ENCODE measurements at regions not wholly inside any gene's neighbourhood (a gene's known extent, or its start where the extent isn't known, plus 50 kb on each side); places are given as distances from the start of the nearest gene placed in this dataset.

DNA sequence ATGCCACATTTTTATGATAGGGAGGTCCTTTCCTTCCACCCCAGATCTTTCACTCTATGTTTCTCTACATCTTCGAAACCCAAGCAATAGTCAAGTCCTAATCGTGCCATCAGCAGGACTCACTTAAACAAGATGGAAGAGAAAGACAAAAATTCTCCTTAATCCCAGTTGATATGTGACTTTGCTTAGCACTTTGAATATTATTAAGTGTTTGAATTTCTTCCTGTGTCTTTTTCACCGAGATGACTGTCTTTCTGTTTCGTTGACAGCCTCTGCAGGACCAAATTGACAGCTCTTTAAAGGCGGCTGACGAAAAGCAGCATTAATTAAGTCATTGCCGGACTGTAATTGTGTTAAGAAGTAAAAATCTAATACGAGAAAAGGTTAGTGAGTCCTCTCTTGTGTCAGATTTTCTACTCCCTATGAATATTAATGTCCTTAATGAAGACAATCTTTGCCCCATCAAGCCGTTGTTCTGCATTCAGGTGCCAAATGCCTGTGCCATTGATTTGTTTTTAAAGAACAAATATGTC lies 208.8 kb upstream of the TSHZ2 start:
- H3K4me3 ChIP-seq (ENCODE audit: low read length, poor library complexity, severe bottlenecking): no peak overlapping the region
- H3K4me1 ChIP-seq (ENCODE audit: insufficient read depth, low read length, poor library complexity, severe bottlenecking): no peaks in the 10 kb centered on the region
- H3K4me2 ChIP-seq (ENCODE audit: low read depth, low read length, poor library complexity, severe bottlenecking): no peak overlapping the region
- no peak for TF ChIP-seq CTCF (conservative IDR thresholded peaks at IDR 0.05; ENCODE audit: low read length)
- no peak for TF ChIP-seq EZH2phosphoT487 (IDR thresholded peaks at IDR 0.05; ENCODE audit: borderline replicate concordance)
- H2AFZ ChIP-seq (ENCODE audit: low read length): no peak overlapping the region
- H3F3A ChIP-seq (ENCODE audit: low read depth): no peaks in the 10 kb centered on the region
- no peaks in the 10 kb centered on the region for H4K20me1 ChIP-seq (ENCODE audit: insufficient read depth, low read length, poor library complexity, severe bottlenecking)
- H3K36me3 ChIP-seq (ENCODE audit: insufficient read depth, low read length): no peaks in the 10 kb centered on the region
- H3K9ac ChIP-seq (ENCODE audit: low read depth, low read length, poor library complexity, severe bottlenecking): no peak overlapping the region
- no peaks in the 10 kb centered on the region for H3K27me3 ChIP-seq (ENCODE audit: insufficient read depth, low read length, poor library complexity, severe bottlenecking)
- no peaks in the 10 kb centered on the region for H3K79me2 ChIP-seq (ENCODE audit: insufficient read depth, low read length)
- H3K9me3 ChIP-seq (ENCODE audit: insufficient read depth, low read depth, low read length): no peaks in the 10 kb centered on the region
- H3K9me2 ChIP-seq (replicated peaks; ENCODE audit: low read depth, low read length): no peaks in the 10 kb centered on the region

DNA sequence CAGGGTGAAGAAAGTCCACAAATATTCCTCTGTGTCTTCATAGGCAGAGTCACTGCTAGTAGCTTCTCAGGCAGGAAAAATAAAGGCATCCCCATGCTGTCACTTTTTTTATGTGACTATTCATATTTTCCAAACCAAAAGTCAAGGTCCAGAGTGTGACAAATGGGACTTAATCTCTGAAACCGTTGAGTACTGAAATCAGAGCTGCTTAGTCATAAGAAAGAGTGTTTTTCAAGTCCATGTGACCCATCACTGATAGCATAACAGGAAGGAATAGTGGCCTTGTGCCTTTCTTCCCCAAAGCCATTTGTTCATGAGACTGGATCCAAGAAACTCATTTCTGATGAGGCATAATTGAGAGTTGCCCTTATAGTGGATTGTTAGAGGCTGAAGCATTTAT lies 210.3 kb upstream of the TSHZ2 start:
- Histone ChIP-seq H3F3A (ENCODE audit: low read depth) (no peaks in the 10 kb centered on the region), H3K36me3 (ENCODE audit: insufficient read depth, low read length) (no peaks in the 10 kb centered on the region), H3K9me2 (replicated peaks; ENCODE audit: low read depth, low read length) (no peaks in the 10 kb centered on the region), H3K9me3 (ENCODE audit: insufficient read depth, low read depth, low read length) (no peaks in the 10 kb centered on the region), H3K9ac (ENCODE audit: low read depth, low read length, poor library complexity, severe bottlenecking) (no peak overlapping the region), H3K79me2 (ENCODE audit: insufficient read depth, low read length) (no peaks in the 10 kb centered on the region), H3K27me3 (ENCODE audit: insufficient read depth, low read length, poor library complexity, severe bottlenecking) (no peaks in the 10 kb centered on the region), H3K4me2 (ENCODE audit: low read depth, low read length, poor library complexity, severe bottlenecking) (no peak overlapping the region), H3K4me1 (ENCODE audit: insufficient read depth, low read length, poor library complexity, severe bottlenecking) (no peaks in the 10 kb centered on the region), H2AFZ (ENCODE audit: low read length) (no peak overlapping the region), H4K20me1 (ENCODE audit: insufficient read depth, low read length, poor library complexity, severe bottlenecking) (no peaks in the 10 kb centered on the region), H3K4me3 (ENCODE audit: low read length, poor library complexity, severe bottlenecking) (no peak overlapping the region)
- TF ChIP-seq CTCF (conservative IDR thresholded peaks at IDR 0.05; ENCODE audit: low read length): no peak
- no peak for TF ChIP-seq EZH2phosphoT487 (IDR thresholded peaks at IDR 0.05; ENCODE audit: borderline replicate concordance)

- H3F3A ChIP-seq (ENCODE audit: low read depth): no peaks in the 10 kb centered on the region
- no peaks in the 10 kb centered on the region for H3K36me3 ChIP-seq (ENCODE audit: insufficient read depth, low read length)
- no peak for TF ChIP-seq CTCF (conservative IDR thresholded peaks at IDR 0.05; ENCODE audit: low read length)
- TF ChIP-seq EZH2phosphoT487 (IDR thresholded peaks at IDR 0.05; ENCODE audit: borderline replicate concordance): no peak
- H2AFZ ChIP-seq (ENCODE audit: low read length): no peak overlapping the region
- no peak overlapping the region for H3K9ac ChIP-seq (ENCODE audit: low read depth, low read length, poor library complexity, severe bottlenecking)
- H4K20me1 ChIP-seq (ENCODE audit: insufficient read depth, low read length, poor library complexity, severe bottlenecking): no peaks in the 10 kb centered on the region
- H3K27me3 ChIP-seq (ENCODE audit: insufficient read depth, low read length, poor library complexity, severe bottlenecking): no peaks in the 10 kb centered on the region
- H3K9me3 ChIP-seq (ENCODE audit: insufficient read depth, low read depth, low read length): no peaks in the 10 kb centered on the region
- no peak overlapping the region for H3K4me3 ChIP-seq (ENCODE audit: low read length, poor library complexity, severe bottlenecking)
- H3K4me1 ChIP-seq (ENCODE audit: insufficient read depth, low read length, poor library complexity, severe bottlenecking): no peaks in the 10 kb centered on the region
- no peak overlapping the region for H3K4me2 ChIP-seq (ENCODE audit: low read depth, low read length, poor library complexity, severe bottlenecking)
- no peaks in the 10 kb centered on the region for H3K9me2 ChIP-seq (replicated peaks; ENCODE audit: low read depth, low read length)
- H3K79me2 ChIP-seq (ENCODE audit: insufficient read depth, low read length): no peaks in the 10 kb centered on the region
These were observed 211.4 kb upstream of the TSHZ2 start for GRCh38 chr20:52760791-52761190.
